NCI-H1092 treated with DMSO at 0.1 percent for 48 hours (cell line): ENCODE measurements at regions not wholly inside any gene's neighbourhood (a gene's known extent, or its start where the extent isn't known, plus 50 kb on each side); places are given as distances from the start of the nearest gene placed in this dataset.
"Not testable (repeated sequence)": the region's sequence is repeated elsewhere in the genome, so short reads cannot be mapped to it uniquely, and the experiment has no call there.

Experiments
- DNase-seq: peaks from one replicate; lab custom pipeline; 2025; lab: John Stamatoyannopoulos, UW

GRCh38 chr5:1983401-1983800 lies 100.7 kb upstream of the IRX4 start:
- DNase-seq, result no peak

GRCh38 chr5:1982561-1982960 lies 99.8 kb upstream of the IRX4 start:
- DNase-seq, result not testable (repeated sequence)

DNA sequence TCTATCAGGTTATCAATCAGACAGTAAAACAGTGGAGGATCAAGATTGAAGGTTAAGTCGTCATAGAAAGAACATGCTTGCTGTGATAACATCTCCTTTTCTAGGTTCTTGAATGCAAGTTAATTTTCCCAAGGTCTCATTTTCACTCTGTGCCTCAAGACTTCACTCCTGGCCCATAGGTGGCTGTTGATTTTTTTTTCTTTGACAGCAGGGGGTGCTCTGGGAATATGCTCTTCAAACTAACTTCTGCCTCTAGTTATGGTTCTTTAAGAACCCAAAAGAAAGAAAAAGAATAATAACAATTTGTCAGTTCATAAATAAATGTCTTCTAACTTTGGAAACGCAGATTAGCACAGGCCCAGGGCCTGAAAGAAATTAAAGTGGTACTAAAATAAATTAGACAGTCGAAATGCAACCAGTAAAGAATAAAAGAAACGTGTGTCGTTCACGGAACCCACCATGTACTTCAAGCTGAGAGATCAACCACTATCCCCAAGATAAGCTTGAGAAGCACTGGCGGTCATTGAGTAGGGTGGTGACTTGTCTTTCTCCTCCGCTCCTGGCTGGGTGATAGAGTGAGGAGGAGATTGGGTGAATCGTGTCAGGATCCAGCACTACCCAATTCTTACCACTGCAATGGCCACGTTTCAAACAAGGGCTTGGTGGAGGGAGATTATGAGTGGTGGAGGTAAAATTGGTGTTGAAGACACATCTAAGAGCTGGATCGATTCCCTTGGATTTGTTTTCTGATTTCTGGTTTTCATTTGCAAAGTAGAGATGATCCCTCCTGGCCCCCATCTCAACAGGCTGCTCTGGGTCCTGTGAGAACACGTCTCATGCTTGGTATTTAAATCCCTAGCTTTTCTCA lies 93.4 kb upstream of the IRX4 start:
- no peak for DNase-seq

DNA sequence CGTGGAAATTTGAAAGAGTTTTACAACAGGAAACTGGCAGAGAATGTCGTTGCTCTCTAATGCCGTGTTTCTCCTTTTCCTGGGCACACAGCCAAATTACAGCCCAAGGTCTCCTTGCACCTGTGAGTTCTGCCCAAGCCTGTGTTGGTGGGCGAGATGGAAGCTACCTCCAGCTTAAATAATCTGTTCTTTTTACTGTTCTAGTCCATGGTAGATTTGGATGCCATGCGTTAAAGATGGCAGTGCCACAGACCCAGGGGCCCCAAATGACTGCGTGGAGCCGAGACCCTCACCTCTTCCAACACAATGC lies 92.6 kb upstream of the IRX4 start:
- peak; percentile 2 for DNase-seq

DNA sequence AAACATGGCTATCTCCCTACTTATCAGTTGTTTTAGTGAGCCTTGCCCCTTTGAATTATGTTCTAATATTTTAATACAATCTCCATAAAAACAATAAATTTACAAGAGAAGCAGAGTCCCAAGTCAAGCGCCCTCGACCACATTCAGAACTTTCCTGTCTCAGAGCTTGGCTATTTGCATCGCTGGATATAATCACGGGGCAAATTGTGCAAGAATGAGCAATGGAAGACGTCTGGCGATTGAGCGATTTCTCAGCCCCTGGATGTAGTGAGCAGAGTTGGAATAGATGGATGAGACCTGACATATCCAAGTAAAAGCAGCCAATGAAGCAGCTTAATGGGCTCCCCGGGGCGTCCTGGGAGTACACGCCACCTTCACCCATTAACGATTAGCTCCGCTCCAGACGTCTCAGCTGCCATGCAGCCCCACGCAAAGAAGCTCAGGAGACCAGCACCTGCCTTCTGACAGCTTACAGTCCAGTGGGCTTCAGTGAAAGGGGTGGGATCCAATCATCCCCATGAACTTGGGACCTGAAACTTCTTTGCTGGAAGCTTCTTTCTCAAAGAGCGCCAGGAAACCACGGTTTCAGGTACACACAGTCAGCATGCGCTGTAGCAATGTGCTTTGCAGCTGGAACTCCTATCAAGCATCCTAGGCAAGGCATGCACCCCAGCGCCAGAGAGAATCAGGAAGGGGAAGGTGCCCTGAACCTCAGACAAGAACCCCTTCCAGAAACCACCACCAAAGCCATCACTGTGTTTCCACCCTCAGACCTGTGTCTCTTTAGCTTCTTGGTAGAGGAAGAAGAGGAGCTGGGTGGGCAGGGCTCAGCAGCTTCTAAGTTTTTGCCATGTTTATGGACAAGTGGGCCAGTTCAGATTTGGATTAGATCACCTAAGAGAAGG lies 92.0 kb upstream of the IRX4 start:
- no peak for DNase-seq

DNA sequence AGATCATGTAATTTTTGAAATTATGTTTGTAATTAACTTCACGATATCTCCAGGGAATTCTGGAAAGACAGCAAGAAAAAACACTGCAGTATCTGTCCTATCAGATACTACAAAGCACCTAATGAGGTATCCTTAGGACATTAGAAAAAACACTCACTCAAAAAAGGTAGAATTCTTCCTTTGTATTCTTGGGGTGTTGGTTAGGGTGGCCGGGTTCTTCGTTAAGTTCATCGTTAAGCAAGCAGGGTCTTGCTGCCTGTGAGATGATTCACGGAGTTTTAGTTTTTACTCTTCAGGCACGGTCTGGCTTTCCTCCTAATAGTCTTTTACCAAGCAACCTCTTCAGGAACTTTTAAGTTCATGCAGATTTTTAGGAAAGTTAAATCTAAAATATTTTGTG lies 91.4 kb upstream of the IRX4 start:
- no peak for DNase-seq

- no peak for DNase-seq
These were observed 90.8 kb upstream of the IRX4 start for GRCh38 chr5:1973391-1974013.

DNA sequence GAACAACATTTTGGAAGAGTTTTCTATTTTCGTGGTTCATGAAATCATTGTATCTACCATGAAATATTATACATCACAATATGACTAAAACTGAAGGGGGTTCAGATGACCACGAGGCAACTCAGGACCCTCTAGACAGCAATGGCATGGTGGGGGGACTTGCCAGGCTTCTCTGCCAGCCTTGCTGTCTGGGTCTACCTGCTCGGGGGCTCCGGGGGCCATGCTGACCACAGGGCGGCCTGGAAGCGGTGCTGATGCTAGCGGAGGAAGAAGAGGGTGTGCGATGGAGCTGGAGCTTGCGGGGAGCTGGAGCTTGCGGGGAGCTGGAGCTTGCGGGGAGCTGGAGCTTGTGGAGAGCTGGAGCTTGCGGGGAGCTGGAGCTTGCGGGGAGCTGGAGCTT lies 89.2 kb upstream of the IRX4 start:
- DNase-seq, result no peak

- no peak for DNase-seq
These were observed 85.0 kb upstream of the IRX4 start for GRCh38 chr5:1967736-1968135.

DNA sequence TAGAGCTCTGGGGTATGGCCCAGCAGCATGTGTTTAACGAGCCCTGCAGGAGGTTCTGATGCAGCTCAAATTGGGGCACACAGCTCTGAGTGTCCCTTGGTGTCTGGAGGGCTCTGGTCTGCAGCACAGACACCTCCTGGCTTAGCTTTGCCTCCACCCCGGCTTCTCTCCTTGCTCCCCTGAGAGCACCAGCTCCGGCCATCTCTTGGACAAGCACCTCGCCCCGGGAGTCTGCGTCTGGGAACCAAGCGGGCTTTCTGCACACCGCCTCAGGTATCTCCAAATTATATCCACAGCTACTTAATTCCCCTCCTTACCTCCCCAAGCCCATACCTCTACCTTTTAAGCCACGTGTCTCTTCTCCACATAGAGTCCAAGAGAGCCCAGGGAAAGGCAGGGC lies 83.7 kb upstream of the IRX4 start:
- no peak for DNase-seq

GRCh38 chr5:1965925-1966324 lies 83.2 kb upstream of the IRX4 start:
- DNase-seq, result no peak

GRCh38 chr5:1963941-1964451 lies 81.3 kb upstream of the IRX4 start:
- DNase-seq, result no peak

DNA sequence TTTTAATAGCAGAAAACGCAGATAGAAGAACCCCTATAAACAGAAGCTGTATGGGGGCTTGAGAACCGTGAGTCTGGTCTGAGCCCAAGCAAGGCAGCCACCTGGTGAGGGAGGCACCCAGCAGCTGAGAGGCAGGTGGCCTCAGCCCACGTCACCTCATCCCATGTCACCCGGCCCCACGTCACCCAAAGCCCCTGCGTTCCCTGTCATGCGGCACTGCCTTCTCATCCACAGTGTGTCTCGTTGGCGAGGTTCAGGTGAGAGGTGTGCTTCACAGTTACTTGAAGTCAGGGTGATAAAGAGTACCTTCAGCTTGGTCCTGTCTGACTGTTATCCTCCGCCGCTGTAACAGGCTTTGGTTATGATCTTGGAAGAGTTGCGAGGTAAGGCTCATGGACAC lies 80.6 kb upstream of the IRX4 start:
- no peak for DNase-seq

DNA sequence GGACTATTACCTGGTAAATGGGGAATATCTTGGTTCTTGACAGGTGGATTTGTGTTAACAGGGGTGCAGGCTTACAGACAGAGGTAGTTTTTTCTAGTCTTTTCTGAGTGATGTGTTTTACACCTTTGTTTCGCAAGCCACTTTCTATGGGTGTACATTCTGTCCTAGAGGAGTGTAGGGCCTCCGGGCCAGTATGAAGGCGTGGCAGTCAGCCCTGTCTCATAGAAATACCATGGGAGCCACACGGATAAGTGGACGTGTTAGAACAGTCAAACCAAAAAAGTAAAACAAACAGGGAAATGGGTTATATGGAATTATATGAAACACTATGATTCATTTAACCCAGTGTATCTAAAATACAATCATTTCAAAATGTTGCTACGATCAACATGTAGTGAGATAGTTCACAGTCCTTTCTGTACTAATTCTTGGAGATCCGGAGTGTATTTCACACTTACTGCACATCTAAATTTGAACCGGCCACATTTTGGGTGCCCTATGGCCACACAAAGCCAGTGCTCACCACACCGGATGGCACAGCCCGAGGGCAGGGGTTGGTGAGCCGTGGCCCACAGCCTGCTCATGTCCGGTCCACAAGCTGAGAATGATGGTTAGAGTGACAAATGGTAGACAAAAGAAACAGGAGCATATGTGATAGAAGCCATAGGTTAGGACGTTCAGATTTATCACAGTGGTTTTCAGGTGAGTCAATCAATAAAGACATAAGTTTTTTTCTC lies 80.1 kb upstream of the IRX4 start:
- no peak for DNase-seq

GRCh38 chr5:1961952-1962595 lies 79.3 kb upstream of the IRX4 start:
- no peak for DNase-seq

- DNase-seq, result no peak
These were observed 78.7 kb upstream of the IRX4 start for GRCh38 chr5:1961304-1961946.

GRCh38 chr5:1960595-1961303 lies 78.0 kb upstream of the IRX4 start:
- no peak for DNase-seq

DNA sequence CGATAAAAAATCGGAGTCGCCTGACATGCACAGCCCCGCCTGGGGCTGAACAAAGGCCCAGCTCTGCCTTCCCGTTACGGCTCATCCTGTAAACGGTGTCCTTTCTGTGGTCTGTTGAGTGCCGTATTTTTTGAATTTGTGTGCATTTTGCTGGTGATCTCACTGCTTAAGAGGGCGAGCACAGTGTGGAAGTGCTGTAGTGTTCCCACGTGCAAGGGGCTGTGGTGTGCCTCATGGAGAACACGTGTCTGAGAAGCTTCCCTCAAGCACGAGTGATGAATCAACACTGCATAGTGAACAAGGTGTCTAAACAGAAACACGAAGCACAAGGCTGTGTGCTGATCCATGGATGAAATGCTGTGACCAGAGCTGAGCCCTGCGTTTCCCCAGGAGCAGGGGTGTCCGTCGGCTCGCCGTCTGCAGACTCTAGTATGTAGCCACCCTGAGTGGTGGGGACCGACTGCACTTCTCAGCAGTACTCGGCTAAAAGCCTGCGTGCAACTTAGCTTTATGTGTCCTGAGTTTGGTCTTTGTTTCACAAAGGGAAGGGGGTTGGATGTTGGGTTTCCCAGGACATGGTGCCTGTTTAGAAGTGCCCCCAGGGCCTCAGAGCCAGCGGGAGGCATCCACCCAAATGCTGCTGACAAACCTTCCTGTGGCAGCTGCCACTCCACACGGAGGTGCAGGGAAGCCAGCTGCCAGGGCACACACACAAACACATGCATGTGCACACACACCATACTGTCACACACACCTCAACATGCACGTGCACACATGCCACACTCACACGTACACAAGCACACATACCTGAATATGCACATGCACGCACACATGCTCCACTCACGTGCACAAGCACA lies 77.2 kb upstream of the IRX4 start:
- no peak for DNase-seq

DNA sequence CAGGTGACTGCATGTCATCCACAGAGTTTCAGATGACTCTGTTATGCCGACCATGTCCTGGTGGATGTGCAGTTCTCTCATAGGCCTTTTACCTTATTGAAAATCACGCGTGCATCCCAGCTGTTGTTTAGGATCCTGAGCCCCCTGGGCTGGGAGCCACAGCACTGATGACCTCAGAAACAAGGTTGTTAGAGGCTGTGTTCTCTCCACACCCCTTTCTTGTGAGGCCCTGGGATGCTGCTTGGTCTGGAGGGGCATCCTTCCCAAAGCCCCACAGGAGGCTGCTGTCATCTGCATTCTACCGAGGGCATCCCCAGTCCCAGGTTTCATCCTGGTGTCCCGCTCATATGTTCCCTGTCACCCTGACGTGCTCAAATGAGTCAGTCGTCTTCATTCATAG lies 76.5 kb upstream of the IRX4 start:
- no peak for DNase-seq
